ENCODE measurements at regions not wholly inside any gene's neighbourhood (a gene's known extent, or its start where the extent isn't known, plus 50 kb on each side); places are given as distances from the start of the nearest gene placed in this dataset.

DNA sequence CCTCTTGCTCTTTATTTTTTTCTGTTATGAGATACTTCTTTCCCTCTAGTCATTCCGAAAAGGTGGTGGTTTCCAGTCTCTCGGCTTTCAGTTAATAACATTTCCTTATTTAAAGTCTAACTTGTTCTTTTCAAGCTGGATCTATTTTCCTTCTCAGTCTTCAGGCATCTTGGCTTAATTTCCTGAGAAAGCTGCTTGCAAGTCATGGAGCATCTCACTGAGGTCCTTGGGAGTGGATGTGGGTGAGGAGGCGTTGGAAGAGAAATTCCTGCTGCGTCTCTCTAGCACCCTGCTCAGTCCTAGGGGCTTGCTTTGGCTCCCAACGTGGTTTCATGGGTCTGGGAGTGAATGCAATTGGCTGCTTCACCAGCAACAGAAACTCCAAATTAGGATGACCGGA is 210.2 kb upstream of the MKI67 start:
- TF ChIP-seq, protein P1, sequence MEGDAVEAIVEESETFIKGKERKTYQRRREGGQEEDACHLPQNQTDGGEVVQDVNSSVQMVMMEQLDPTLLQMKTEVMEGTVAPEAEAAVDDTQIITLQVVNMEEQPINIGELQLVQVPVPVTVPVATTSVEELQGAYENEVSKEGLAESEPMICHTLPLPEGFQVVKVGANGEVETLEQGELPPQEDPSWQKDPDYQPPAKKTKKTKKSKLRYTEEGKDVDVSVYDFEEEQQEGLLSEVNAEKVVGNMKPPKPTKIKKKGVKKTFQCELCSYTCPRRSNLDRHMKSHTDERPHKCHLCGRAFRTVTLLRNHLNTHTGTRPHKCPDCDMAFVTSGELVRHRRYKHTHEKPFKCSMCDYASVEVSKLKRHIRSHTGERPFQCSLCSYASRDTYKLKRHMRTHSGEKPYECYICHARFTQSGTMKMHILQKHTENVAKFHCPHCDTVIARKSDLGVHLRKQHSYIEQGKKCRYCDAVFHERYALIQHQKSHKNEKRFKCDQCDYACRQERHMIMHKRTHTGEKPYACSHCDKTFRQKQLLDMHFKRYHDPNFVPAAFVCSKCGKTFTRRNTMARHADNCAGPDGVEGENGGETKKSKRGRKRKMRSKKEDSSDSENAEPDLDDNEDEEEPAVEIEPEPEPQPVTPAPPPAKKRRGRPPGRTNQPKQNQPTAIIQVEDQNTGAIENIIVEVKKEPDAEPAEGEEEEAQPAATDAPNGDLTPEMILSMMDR (IDR thresholded peaks at IDR 0.05), result no peak
- Mint-ChIP-seq H3K36me3 (ENCODE audit: low read depth) (no peaks in the 10 kb centered on the region), H3K27me3 (peaks cover 2% of the 10 kb centered on the region), H3K27ac (no peak overlapping the region), H3K4me1 (no peaks in the 10 kb centered on the region), H3K9me3 (no peaks in the 10 kb centered on the region), H3K4me3 (no peak overlapping the region)
- intact Hi-C loops (cut with micrococcal nuclease), result no loop called here
- no peak for ATAC-seq (ENCODE audit: low read depth)
- ChIA-PET POLR2A (no interaction called here), CTCF (no interaction called here)
- DNase-seq, result no peak

DNA sequence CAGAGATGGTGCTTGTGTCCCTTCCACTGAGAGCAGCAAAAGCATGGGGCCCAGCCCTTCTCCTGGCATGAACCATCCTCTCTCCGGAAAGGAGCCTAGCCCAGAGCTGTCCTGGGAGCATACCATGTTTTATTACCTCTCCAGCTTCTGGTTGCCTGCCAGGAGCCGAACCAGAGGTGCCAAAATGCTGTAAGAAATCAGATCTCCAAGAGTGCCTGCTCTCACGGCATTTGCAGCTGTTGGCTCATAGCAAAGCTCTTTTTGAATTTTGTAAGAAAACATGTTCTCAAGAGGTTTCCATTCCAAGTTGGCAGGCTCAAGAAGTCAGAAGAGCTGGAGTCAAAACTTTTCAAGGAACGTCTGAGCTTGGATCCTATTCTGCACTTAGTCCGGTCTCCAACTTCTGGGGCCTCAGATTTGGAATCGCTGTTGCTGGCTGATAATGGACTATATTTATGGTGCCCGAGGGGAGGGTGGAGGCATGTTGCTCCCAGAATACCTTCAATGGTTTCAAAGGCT is 211.7 kb upstream of the MKI67 start:
- H3K4me1 Mint-ChIP-seq, result no peaks in the 10 kb centered on the region
- H3K27ac Mint-ChIP-seq, result no peak overlapping the region
- intact Hi-C loops (cut with micrococcal nuclease), result no loop called here
- peaks cover 2% of the 10 kb centered on the region for H3K27me3 Mint-ChIP-seq
- no peak for ATAC-seq (ENCODE audit: low read depth)
- POLR2A ChIA-PET, result no interaction called here
- CTCF ChIA-PET, result no interaction called here
- no peak for DNase-seq
- TF ChIP-seq, protein P1 (IDR thresholded peaks at IDR 0.05), result no peak
- no peaks in the 10 kb centered on the region for H3K9me3 Mint-ChIP-seq
- no peak overlapping the region for H3K4me3 Mint-ChIP-seq
- no peaks in the 10 kb centered on the region for H3K36me3 Mint-ChIP-seq (ENCODE audit: low read depth)

DNA sequence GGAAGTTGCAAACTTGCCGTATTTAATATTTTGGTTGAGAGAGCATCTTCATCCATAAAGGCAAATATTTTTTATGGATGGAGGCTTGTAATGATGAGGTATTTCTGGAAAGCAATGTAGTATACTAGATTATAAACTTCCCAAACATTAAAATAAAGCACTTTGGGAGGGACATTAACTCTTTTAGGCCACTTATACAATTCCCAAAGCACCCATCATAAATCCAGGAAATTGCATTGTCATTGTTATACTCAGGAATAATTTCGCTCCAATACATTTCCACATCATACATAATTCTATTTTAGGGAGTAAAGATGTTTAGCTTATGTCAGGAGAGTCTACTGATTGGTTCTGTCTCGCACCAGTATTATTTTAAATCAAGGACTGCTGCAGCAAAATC is 212.7 kb upstream of the MKI67 start:
- TF ChIP-seq, protein P1 (IDR thresholded peaks at IDR 0.05), result no peak
- ChIA-PET POLR2A (no interaction called here), CTCF (no interaction called here)
- Mint-ChIP-seq H3K4me1 (no peaks in the 10 kb centered on the region), H3K36me3 (ENCODE audit: low read depth) (no peaks in the 10 kb centered on the region), H3K27ac (no peak overlapping the region), H3K9me3 (no peaks in the 10 kb centered on the region), H3K27me3 (peaks cover 2% of the 10 kb centered on the region), H3K4me3 (no peak overlapping the region)
- DNase-seq (no peak), ATAC-seq (ENCODE audit: low read depth) (no peak)
- intact Hi-C loops (cut with micrococcal nuclease), result no loop called here

DNA sequence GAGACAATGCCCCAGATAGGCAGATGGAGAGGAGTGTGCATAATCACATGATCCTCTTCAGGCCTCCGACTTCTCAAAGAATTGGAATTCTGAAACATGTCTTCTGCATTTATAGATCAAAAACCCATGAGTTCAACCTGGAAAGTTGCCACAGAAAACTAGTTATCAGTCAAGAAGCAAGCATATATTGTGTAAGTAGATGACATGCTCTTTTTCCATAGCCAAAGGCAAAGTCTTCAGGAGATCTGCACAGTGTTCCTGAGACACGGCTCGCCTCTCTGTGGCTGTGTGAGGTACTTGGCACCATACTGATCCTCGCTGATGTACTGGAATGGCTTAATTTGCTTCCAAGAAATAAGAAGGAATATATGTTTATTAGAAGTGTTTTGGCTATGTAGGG is 213.5 kb upstream of the MKI67 start:
- DNase-seq, result no peak
- H3K4me3 Mint-ChIP-seq, result no peak overlapping the region
- ChIA-PET POLR2A (no interaction called here), CTCF (no interaction called here)
- TF ChIP-seq, protein P1 (IDR thresholded peaks at IDR 0.05), result no peak
- no peak overlapping the region for H3K27ac Mint-ChIP-seq
- no peaks in the 10 kb centered on the region for H3K4me1 Mint-ChIP-seq
- no peaks in the 10 kb centered on the region for H3K36me3 Mint-ChIP-seq (ENCODE audit: low read depth)
- no peaks in the 10 kb centered on the region for H3K9me3 Mint-ChIP-seq
- intact Hi-C loops (cut with micrococcal nuclease), result no loop called here
- ATAC-seq (ENCODE audit: low read depth), result no peak
- peaks cover 3% of the 10 kb centered on the region for H3K27me3 Mint-ChIP-seq

DNA sequence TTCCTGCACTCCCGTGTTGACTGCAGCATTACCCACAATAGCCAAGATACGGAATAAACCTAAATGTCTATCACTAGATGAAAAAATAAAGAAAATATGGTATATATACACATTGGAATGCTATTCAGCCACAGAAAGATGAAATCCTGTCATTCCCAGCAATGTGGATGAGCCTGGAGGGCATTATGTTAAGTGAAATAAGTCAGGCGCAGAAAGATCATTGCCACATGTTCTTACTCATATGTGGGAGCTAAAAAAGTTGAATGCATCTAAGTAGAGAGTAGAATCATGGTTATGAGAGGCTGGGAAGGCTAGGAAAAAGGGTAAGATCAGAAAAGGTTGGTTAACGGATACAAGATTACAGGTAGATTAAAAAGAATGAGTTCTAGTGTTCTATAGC is 219.1 kb upstream of the MKI67 start:
- no peak for ATAC-seq (ENCODE audit: low read depth)
- no peak for DNase-seq
- CTCF ChIA-PET, result no interaction called here
- H3K4me1 Mint-ChIP-seq, result no peaks in the 10 kb centered on the region
- TF ChIP-seq, protein P1 (IDR thresholded peaks at IDR 0.05), result no peak
- H3K4me3 Mint-ChIP-seq, result no peak overlapping the region
- POLR2A ChIA-PET, result no interaction called here
- H3K36me3 Mint-ChIP-seq (ENCODE audit: low read depth), result no peaks in the 10 kb centered on the region
- H3K27me3 Mint-ChIP-seq, result peaks cover 4% of the 10 kb centered on the region
- intact Hi-C loops (cut with micrococcal nuclease), result no loop called here
- H3K9me3 Mint-ChIP-seq, result no peaks in the 10 kb centered on the region
- H3K27ac Mint-ChIP-seq, result no peak overlapping the region
